GM21526 (cell line): ENCODE measurements at regions not wholly inside any gene's neighbourhood (a gene's known extent, or its start where the extent isn't known, plus 50 kb on each side); places are given as distances from the start of the nearest gene placed in this dataset.

ENCODE experiments used
- ATAC-seq: cut with Tn5 transposase; IDR thresholded peaks from one replicate; pipeline ENCODE4 v1.9.1; 2021; ENCODE audit warnings: moderate library complexity; ENCODE audit not compliant: unreplicated experiment, low FRiP score

GRCh38 chr7:108684629-108685028 lies 115.0 kb downstream of the DNAJB9 start:
- no peak for ATAC-seq

GRCh38 chr7:108686494-108686893 lies 116.8 kb downstream of the DNAJB9 start:
- no peak for ATAC-seq

GRCh38 chr7:108697254-108697653 lies 127.6 kb downstream of the DNAJB9 start:
- no peak for ATAC-seq

- ATAC-seq, result no peak
Observed at GRCh38 chr7:108711611-108712010, 141.9 kb downstream of the DNAJB9 start.

GRCh38 chr7:108716783-108717182 lies 147.1 kb downstream of the DNAJB9 start:
- no peak for ATAC-seq

DNA sequence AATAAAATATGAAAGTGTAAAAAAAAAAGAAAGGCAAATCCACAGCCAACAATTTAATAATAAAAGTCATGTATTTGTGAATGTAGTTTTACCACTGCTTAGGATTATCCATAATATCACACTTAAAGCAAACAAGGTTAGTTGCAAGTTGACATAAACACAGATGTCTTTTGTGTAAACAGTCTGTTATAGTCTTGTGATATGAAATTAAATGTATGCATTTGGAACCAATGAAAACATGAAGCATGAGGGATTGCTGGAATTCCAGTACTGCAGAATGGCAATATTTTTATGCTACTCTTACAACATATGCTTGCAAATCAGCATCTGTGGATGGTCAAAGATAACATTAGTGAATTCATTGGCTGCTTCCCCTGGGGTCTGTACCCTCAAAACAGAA lies 148.1 kb downstream of the DNAJB9 start:
- no peak for ATAC-seq

DNA sequence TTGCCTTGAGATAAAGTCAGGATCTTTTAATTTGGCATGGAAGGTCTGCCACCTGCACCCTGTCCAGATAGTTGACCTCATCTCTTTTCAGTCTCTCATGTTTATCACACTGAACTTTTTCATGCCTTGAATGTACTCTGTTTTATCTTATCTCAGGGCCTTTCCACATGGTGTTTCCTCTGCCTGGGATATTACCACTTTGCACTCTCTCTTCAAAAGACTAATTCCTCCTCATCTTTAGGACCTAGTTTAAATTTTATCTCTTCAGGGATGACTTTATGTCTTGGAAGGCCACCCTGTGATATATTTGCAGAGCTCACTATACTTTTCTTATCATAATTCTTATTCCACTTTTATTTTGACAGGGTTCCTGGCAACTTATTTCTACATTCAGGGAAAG lies 150.0 kb downstream of the DNAJB9 start:
- no peak for ATAC-seq

GRCh38 chr7:108722561-108722960 lies 152.9 kb downstream of the DNAJB9 start:
- ATAC-seq, result no peak

- ATAC-seq, result no peak
Observed at GRCh38 chr7:108723381-108723814, 153.7 kb downstream of the DNAJB9 start.

GRCh38 chr7:108724251-108725100 lies 154.8 kb downstream of the DNAJB9 start:
- no peak for ATAC-seq

GRCh38 chr7:108735814-108736213 lies 166.1 kb downstream of the DNAJB9 start:
- ATAC-seq, result no peak

DNA sequence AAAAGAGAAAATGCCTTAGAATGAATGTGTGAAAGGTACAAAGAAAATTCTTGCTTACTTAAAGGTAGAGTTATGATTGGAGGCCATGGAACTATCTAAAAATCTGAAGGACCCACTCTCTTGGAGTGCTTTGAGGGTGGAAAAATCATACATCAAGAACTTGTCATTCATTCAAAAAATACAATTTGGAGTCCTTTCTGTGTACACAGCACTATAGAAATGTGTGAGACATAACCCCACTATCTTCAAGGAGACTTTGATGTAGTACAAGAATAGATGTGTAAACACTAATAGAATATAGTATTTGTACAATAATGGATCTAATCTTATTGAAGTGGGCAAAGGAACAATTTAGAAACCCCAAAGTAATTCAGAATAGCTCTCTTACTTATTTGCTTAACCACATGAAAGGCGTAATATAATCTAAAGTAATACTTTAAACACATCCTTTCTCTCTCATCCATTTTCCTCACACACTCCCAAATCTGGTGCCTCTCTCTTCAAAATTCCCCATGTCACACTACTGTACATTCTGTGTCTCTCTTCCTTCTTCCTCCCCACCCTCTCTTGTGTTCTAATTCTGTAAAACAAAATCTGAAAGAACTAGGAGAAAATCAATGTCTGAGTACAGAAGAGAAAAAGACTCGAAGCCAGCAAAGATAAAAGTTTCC lies 166.7 kb downstream of the DNAJB9 start:
- ATAC-seq, result no peak

- no peak for ATAC-seq
Observed at GRCh38 chr7:108770981-108771745, 201.5 kb downstream of the DNAJB9 start.

DNA sequence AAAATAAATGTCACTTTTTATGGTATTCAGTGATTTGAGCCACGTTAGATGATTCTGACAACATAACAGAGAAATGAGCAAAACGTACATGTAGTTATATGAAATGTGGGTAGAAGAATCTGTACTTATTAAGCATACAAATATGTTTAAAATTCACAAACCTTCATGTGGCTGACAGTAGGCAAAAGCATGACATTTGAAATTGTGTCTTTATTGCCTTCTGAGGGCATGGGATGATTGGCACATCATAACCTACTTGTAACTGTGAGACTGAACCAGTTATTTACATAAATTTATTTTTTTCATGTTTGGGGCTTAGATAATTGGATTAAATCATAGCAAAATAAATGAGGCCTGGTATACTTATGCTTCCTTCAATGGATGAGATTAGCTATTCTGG lies 202.2 kb downstream of the DNAJB9 start:
- ATAC-seq, result no peak

- ATAC-seq, result no peak
Observed at GRCh38 chr7:108777966-108778365, 208.3 kb downstream of the DNAJB9 start.

- ATAC-seq, result no peak
Observed at GRCh38 chr7:108789451-108789850, 219.8 kb downstream of the DNAJB9 start.

DNA sequence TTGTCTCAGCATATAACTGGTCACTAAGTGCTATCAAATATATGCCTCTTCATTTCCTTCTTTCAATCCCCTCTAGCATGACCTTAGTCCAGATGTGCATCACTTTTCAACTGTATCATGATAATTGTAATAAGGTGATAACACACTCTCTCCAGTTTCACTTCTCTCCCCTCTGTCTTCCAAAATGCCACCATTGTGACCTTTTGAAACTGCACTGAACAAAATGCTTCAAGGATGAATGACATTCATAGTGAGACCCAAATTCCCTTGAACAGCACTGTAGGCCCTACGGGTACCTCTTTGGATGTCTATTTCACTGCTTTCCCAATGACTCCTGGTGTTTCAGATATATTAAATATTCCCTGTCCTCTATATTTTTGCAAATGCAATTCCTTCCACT lies 224.8 kb downstream of the DNAJB9 start:
- no peak for ATAC-seq

- ATAC-seq, result no peak
Observed at GRCh38 chr7:108802650-108803049, 233.0 kb downstream of the DNAJB9 start.

DNA sequence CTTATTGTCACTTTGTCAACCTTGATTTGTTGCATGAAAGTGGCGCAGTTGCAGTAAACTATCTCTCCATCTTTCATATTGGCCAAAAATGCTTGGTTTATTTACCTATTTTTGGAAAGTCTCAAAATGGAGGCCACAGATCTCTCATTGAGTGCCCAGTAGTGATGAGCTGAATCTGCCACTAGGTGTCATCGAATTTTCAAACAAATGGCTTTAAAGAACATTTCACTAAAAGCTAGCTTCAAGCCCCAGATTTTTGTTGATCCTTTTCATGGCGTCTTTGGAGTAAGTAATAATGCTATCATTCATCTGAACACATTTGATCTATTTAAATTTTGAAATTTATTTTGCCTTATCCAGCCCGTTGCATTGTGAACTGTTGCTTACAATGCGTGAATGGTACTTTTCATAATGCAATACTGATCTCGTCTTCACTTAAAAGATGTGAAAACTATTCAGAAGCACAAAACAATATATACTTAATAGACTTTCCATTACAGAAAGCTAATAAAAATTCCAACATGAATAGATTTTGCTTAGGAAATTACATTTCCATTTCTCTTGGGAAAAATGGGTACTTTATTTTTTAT lies 236.2 kb downstream of the DNAJB9 start:
- no peak for ATAC-seq

DNA sequence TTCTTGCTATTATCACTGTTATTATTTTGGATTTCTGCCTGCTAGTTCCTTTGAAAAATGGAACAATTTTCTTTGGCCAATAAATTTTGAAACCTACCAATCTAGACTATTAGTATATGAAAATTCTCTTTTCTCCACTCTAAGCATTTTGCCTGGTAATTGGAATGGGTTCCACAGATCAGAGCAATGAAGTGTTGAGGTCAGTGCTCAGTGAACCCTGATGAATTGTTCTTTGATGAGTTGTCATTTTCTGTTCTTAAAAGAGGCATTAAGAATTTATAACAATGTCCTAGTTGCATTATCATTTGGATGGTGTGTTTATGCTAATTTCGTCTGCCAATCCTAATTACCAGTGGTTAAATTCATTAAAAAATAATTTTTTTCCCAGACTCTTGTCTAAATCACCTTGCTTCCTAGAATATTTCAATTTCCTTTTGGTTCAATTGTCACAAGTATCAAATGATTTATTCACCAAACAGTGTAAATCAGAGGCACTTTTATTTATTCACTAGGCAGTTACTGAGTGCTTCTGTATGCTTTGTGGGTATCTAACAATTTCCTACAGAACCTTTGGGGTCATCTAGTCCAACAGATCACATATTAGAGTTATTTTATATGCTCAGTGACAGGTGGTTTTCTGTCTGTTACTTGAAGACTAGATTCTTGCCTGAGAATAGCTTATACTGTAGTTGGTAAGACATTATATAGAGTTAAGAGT lies 239.0 kb downstream of the DNAJB9 start:
- ATAC-seq, result no peak
